IPS-11a (cell line): ENCODE measurements at regions not wholly inside any gene's neighbourhood (a gene's known extent, or its start where the extent isn't known, plus 50 kb on each side); places are given as distances from the start of the nearest gene placed in this dataset.
A peak's percentile ranks its signal among the peaks of the same experiment; 100 is the strongest.
"Not testable (repeated sequence)": the region's sequence is repeated elsewhere in the genome, so short reads cannot be mapped to it uniquely, and the experiment has no call there.

Experiments
- H3K4me3 ChIP-seq: one replicate; pipeline ENCODE4 v1.5.1; 2013; ENCODE audit warnings: low read depth, low read length, control low read depth

DNA sequence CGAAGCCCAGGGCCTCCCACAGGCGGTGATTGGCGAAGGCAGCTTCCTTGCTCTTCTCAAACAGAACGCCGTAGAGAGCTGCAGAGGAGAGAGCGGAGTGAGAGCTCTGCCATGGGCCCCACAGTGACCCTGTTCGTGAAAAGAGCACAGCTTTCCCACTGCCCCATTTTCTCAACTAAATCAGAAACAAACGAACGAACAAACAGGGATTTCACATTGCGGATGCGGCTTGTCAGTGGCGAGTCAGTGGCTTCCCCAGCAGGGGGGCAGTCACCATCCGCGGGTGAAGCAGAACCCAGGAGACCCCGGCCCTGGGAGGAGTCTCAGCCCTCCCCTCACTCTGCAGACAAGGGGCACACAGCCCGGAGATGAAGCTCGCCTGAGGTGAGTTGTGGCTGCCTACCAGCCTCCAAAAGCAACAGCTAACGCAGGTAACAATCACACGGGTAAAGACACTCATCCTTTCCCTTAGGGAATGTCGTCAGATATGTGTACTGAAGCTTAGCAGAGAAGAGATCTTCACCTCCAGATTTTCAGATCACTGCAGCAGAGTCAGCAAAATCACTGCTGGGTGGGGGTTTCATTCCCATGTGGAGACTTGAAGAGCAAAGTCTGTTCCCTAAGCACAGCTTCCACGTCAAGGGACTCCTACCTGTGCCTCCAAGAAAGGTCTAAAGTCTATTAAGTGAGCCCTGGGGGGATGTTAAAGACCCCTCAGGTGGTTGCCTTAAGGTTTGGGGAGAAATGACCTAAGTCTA is 51.2 kb upstream of the GPR31 start:
- no peak overlapping the region for H3K4me3 ChIP-seq

DNA sequence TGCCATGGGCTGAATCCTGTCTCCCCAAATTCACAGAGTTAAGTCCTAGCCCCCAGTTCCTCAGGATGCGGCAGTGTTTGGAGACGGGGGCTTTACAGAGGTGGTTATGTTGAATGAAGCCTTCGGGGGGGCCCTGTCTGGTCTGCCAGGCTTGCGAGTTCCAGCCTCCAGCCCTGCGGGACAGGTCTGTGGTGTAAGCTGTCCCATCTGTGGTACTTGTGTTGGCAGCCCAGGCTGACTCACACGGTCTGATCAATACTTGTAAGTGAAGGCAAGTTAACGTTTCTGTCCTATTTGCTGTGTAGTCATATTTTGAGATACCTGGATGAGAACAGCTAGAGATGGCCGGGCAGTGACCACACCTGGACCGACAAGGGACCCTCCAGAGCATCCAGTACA is 51.8 kb upstream of the GPR31 start:
- H3K4me3 ChIP-seq, result no peak overlapping the region

DNA sequence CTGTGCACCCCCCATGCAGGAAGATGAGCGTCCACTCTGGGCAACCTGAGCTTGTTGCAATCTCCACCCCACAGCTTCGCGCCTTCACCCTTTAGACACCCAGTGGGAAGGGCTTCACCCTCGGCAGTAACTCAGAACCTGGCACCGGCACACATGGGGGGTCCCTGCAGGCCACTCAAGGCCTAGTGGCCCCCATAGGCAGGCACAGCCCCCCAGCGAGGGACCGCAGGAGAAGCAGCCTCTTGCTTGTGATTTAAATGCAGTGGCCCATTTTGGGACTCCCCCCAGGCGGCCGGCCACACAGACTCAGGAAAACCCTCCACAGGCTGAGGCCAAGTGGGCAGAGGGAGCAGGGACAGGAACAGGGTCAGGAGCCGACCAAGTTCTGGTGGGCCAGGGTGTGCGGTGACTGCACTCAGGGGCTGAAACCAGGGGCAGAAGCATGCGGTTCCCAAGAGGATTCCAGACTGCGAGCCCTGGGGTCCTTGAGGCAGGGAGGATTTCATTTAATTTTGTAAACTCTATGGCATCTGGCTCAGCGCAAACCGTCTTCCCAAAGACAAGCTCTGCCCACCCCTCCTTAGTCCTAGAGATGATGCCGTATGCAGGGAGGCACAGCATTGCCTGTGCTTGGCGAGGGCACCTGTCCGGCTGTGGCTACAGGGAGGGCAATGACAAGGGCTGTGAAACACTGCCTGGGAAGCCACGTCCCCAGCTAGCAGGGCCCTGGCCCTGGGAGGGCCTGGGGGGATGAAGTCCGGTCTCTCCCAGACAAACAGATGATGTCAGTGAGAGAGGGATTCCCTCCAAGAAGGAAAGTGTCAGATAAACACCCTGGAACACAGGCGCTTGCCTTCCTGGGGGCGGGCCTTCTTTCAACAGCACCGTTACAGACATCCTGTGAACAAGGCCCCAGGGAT is 52.9 kb upstream of the GPR31 start:
- no peak overlapping the region for H3K4me3 ChIP-seq

- no peak overlapping the region for H3K4me3 ChIP-seq
Observed at GRCh38 chr6:167211295-167211648, 53.5 kb upstream of the GPR31 start.

GRCh38 chr6:167211881-167212712 is 54.3 kb upstream of the GPR31 start:
- H3K4me3 ChIP-seq, result no peak overlapping the region

GRCh38 chr6:167212713-167213005 is 54.9 kb upstream of the GPR31 start:
- no peak overlapping the region for H3K4me3 ChIP-seq

DNA sequence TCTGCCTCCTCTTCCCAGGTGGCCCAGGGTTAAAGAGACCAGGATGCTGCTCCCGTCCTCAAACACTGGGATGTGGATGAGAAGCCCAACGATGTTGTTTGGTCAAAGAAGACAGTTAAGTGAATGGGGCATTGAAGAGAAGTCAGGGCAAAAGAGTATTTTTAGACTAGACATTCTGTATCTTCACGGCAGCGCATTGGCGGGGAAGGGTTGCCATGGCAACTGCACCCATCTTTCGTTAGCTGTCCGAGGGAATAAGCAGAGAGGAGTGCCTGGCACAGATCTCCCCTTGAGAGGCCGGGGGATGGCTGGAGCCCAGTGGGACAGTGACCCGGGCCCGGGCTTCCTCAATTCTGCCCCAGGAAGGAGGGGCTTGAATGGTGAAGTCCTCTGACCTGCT is 56.4 kb upstream of the GPR31 start:
- no peak overlapping the region for H3K4me3 ChIP-seq

DNA sequence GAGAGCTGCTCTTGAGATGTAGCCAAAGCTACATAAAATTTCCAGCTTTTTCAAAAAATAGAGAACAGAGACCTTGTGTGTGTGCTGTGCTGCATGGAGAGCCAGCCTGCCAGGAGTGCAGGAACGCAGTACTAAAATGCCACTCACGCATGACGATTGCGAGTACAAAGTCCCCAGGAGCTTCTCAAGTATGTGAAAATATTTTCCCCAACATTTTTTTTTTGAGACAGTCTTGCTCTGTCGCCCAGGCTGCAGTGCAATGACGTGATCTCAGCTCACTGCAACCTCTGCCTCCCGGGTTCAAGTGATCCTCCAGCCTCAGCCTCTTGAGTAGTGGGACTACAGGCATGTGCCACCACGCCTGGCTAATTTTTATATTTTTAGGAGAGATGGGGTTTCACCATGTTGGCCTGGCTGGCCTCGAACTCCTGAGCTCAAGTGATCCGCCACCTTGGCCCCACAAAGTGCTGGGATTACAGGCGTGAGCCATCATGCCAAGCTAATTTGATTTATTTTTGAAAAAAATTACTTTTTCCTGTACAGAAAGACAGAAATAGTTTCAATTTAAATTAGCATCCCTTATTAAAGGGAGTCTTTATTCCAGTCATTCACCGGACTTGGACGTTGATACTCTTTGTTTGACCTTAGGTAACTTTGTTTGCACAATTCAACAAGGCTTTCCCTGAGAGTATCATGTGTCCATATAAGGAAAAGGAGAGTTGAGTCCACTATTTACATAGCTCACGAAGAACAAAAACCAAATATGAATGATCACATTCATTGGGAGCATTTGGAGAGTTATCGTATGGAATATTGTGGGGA is 57.9 kb upstream of the GPR31 start:
- H3K4me3 ChIP-seq, result not testable (repeated sequence)

- H3K4me3 ChIP-seq, result not testable (repeated sequence)
Observed at GRCh38 chr6:167216390-167217050, 58.7 kb upstream of the GPR31 start.

GRCh38 chr6:167217073-167217472 is 59.3 kb upstream of the GPR31 start:
- H3K4me3 ChIP-seq, result not testable (repeated sequence)

- H3K4me3 ChIP-seq, result not testable (repeated sequence)
Observed at GRCh38 chr6:167217951-167218759, 60.4 kb upstream of the GPR31 start.

DNA sequence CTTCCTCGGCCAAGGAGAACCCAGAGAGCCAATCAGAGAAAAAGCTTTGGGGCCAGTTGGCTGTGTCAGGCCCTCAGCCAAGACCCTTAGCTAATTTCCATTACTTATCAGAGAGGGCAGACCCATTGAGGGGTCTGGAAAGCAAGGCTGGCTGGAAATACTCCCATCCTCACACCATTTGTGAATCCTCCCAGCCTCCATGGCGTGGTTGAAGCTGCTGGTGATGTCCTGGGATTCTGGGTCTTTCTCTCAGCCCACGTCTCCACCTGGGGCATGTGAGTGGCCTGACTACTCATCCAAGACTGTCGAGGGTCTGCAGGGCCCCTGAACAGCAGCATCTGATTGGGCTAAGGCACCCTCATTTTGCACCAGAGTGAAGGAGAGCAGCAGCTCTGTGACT is 61.3 kb upstream of the GPR31 start:
- H3K4me3 ChIP-seq, result not testable (repeated sequence)

GRCh38 chr6:167219967-167220512 is 62.3 kb upstream of the GPR31 start:
- no peak overlapping the region for H3K4me3 ChIP-seq

DNA sequence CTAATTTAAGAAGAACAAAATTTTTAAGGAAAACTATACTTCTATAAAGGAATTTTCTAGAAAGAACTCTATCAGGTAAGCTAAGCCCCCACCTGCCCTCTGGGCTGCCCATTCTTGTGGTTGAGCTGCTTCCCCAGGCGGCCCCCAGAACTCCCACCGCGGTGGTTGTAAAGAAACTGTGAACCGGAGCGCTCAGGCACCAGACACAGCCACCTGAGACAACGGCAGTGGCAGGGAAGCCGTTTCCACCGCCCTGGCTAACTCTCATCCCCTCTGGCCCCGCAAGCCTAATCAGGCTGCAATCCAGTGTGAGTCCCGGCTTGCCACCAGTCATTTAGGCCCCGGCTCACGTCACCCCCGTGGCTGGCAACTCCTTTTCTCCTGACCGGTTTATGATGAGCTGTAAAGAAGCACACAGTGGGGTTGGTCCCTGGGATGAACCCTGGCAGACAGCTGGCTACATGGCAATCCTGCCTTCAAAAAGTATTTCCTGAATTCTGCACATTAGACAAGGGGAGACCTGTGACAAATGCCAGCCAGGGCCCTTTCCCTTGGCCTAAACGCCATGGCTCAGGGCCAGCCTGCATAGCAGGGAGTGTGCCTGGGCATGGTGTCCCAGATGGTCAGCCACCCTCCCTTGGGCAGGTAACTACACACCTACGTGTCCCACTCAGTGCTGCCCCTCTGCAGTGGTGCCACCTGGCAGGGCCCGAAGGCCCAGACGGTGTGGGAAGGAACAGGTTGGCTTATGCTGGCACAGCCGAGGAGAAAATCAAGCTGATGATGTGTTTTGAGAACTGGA is 63.8 kb upstream of the GPR31 start:
- no peak overlapping the region for H3K4me3 ChIP-seq

DNA sequence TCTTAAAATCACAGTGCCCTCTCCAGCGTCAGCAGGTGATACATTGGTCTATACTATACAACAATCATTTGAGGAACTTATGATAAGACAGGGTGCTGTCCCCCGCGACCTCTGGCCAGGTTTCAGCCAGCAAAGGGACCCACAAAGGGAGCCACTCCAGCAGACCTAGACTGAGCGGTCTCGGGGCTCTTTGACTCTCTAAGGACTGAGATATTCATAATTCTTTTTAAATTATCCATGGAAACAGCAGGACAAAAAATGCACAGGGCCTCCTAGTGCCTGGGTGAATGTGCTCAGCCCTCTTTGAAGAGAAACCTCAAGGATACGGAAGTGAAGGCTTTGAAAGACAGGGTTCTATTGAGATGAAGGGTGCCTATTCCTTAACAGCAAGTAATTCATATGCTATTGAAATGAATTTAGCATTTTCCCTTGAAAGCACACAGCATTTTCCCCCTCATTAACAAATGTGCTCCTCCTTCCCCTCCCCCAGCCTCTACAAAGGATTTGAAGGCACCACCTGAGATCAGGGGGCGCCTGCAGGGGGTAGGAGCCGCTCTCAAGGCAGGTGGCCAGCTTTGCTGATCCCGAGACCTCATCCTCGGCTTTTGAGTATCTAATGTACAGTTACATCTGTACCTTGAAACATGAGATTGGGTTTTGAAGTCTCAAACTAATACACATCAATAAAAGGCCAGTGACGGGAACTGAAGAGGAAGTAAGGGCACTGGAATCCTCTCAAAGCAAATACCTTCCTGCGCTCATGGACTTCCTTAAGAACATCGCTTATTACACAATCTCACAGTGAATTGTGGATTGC is 65.3 kb upstream of the UNC93A start:
- H3K4me3 ChIP-seq, result not testable (repeated sequence)

GRCh38 chr6:167226383-167226685 is 64.8 kb upstream of the UNC93A start:
- no peak overlapping the region for H3K4me3 ChIP-seq

DNA sequence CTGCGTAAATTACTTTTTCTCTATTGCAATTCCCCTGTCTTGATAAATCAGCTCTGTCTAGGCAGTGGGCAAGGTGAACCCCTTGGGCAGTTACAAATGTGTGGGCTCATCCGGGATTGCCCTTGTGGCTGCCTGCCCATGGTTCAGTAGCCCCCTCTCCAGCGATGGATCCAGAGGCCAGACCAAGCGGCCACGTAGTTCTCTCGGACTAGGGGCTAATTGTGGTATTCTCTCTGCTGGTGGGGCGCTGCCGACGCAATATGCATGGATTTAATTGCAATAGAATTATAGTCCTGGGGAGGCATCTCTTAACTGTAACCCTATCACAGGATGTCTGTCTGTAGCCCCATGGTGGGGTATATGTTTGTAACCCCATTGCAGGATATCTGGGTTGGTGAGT is 64.3 kb upstream of the UNC93A start:
- no peak overlapping the region for H3K4me3 ChIP-seq

GRCh38 chr6:167227984-167228383 is 63.1 kb upstream of the UNC93A start:
- peak overlapping the region; percentile 92 for H3K4me3 ChIP-seq
